NCI-H2196 treated with DMSO at 0.1 percent for 48 hours (cell line): ENCODE measurements at regions not wholly inside any gene's neighbourhood (a gene's known extent, or its start where the extent isn't known, plus 50 kb on each side); places are given as distances from the start of the nearest gene placed in this dataset.
"Not testable (repeated sequence)": the region's sequence is repeated elsewhere in the genome, so short reads cannot be mapped to it uniquely, and the experiment has no call there.

Source experiments
- DNase-seq: peaks from one replicate; lab custom pipeline; 2025; ENCODE audit not compliant: unreplicated experiment; lab: John Stamatoyannopoulos, UW

DNA sequence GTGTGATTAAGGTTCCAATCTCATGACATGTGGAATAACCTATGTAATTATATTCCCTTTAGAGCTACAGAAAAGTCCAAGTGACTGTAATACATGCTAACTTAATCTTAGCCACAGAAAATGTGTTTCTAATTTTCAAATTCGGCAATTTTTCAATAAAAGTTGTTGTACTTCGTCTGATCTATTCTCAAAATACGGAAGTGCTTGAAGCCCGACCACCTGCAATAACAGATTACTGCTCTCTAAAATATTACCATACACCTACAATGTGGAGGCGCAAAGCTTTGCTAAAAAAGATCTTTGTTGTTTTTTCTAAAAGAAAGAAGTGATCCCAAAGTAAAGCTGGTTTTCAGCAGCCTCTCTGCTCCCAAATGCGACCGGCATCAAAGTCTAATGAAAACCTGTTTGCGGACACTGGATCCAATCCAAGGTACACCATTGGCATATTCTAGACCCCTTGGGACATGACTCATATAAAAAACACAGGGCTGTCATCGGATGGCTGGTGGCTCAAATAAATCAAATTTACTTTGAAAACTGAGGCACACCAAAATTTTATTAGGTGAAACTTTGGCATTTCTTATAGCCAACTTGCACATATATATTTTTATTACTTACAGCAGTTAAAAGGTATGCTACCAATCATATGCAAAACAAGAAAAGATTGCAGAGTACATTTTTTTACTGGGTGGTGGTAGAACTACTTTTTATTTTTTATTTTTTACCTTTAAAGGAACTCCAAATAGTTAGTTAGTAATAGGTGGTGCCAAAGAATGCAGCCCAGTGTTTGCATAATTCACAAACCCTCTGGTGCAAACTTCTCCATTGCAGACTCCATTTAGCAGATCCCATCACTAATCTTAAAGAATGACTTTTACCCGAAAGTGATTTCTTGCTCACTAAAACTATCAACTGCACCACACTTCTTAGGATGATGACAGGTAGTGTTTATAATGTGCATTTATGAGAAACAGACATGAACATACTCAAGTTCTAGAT, 118.7 kb upstream of the TBX18 start:
- no peak for DNase-seq

- DNase-seq = not testable (repeated sequence)
These were observed 115.0 kb upstream of the TBX18 start for GRCh38 chr6:84879385-84879784.

GRCh38 chr6:84877515-84878210, 113.3 kb upstream of the TBX18 start:
- no peak for DNase-seq

DNA sequence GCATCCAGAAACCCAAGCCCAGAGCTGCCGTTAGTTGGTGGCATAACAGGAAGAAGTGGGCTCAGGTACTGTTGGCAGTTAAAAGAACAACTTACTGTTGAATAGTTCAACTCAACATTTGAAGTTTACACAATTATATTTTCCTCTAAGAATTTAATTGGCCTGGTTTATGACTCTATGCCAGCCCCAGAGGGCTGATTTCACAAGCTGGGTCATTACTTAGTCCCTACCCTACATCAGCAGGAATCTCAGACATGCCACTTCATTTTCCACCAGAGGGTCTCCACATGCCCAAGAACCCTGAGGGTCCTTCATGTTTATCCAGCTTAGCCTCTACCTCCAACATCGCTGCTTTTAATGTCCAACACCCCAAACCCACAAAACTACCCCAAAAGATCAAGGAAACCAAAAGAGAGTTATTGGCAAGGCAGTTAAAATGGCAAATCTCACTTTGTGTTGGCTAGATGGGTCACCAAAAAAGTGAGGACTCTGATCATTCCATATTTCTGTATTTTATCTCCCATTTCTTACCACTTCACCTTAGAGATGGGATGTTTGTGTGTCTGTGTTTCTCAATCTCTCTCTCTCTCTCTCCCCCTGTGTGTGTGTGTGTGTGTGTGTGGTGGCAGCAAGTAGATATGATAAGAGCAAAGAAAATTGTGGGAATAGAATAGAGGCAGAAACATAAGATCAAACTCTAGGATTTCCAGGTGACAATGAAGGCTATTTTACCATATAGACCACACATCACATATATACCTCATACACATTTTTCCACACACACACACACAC, 112.5 kb upstream of the TBX18 start:
- DNase-seq = no peak

GRCh38 chr6:84872996-84873723, 108.8 kb upstream of the TBX18 start:
- DNase-seq = no peak

GRCh38 chr6:84871925-84872324, 107.5 kb upstream of the TBX18 start:
- no peak for DNase-seq

DNA sequence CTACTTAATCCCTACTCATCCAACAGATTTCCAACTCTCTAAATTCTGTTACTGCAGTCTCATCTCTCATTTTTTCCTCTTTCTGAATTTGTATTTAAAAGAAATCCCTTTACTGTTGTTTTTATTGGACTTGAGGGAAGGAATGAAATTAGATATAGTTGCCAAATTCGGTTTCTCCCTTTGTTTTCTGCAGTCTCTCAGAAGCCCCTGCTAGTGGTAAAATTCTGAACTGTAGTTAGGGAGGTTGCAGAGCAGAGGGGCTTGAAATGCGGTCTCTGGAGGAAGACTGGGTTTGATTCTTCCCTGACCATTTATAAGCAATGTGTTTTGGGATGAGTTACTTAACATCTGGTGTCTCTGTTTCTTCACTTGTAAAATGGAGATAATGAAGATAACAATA, 106.3 kb upstream of the TBX18 start:
- DNase-seq = no peak

DNA sequence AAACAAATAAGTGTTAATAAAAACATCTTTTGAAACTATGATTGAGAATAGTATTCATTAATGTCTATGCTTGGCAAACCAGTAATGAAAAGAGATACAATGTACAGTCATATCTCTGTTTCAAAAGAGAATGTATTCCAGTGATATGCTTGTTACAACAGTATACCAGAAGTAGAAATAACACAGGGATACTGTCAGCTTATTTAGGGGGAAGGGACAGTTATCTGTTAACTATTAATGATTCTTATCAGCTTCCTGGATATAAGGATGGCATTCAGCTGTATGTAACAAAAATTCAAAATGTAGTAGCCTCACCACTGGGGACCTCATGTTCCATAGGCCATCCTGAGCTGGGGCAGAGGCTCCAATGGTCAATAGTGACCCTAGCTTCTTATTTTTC, 103.8 kb upstream of the TBX18 start:
- DNase-seq = no peak

DNA sequence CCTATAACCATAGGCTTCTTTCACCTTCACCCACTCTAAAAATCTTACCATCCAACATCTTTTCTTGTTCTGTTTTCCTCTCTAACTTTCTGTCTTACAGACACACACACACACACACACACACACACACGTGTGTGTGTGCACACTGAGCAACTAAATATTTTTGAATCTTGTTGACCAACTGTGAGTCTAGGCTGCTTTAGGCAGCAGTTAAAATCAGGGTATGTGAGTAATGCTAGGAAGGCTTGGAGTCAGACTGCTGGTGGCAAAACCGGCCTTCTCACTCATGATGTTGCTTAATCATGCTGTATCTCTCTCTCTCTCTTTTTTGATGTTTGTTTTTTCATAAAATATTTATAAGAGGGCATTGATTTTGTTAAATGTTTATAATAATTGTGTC, 103.1 kb upstream of the TBX18 start:
- DNase-seq = no peak

DNA sequence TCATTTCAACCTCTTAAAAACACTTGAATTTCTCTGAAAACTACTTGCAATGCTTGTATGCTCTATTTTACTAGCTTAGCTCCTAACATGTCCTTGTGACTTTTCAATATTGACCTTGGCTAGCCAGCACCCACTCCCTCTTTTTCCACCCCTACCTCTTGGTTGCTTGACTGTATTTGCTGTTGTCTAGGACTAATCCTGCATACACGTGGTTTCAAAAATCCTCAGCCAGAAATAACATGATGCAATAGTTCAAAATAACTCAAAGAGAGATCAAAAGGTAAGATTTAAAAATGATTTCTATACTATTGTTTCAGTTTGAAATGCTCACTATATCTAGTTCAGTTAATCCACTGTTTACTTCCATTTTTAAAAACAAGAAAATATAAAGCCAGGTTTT, 102.3 kb upstream of the TBX18 start:
- DNase-seq = no peak

DNA sequence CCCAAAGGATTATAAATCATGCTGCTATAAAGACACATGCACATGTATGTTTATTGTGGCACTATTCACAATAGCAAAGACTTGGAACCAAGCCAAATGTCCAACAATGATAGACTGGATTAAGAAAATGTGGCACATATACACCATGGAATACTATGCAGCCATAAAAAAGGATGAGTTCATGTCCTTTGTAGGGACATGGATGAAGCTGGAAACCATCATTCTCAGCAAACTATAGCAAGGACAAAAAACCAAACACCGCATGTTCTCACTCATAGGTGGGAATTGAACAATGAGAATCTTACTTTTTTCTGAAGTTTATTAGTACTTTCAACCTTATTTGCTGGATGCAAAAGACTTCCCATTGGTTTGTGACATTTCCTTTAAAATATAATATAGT, 101.0 kb upstream of the TBX18 start:
- DNase-seq = not testable (repeated sequence)

GRCh38 chr6:84862843-84863242, 98.4 kb upstream of the TBX18 start:
- no peak for DNase-seq

- DNase-seq = no peak
These were observed 96.5 kb upstream of the TBX18 start for GRCh38 chr6:84860920-84861319.

DNA sequence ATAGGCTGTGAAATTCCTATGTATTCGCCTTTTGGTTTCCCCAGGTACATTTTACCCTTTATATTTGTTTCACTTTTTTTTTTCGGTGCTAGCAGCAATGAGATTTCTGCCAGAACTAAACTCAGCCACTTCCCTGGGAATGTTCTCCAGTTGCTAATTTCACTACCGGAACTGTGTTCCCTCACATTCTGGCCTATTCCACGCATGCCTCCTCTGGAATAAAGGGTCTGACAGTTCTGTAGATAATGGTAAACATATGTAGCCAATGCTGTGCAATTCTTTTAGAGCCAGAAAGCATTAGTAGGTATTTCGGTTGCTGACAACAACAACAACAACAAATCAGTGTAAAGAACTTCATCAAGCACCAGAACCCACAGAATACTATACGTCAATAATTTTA, 96.1 kb upstream of the TBX18 start:
- no peak for DNase-seq

DNA sequence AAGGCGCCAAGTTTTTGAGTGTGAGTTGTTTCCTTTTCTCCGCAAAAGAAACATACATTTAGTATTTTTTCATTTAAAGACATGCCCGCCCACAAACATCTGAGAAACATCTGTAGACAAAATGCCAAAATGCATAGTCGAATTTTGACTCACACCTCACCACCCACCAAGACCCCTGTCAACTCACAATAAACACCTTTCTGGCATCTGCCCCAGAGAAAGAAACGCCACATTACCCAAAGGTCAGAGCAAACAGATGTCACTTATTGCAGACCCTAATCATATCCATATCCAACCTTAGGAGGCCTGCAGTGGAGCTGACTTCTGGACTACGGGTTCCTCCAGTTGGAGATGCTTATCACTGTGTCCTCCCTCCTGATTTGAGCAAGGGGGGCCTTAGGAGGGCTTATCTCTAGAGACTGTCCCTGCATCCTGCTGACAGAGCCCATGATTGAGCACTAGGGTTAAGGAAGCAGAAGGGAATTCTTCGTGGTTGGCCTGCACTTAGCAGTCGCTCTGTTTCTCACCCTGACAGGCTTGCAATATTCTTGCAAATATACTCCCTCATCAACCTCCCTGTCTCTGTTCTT, 90.5 kb upstream of the TBX18 start:
- DNase-seq = no peak

DNA sequence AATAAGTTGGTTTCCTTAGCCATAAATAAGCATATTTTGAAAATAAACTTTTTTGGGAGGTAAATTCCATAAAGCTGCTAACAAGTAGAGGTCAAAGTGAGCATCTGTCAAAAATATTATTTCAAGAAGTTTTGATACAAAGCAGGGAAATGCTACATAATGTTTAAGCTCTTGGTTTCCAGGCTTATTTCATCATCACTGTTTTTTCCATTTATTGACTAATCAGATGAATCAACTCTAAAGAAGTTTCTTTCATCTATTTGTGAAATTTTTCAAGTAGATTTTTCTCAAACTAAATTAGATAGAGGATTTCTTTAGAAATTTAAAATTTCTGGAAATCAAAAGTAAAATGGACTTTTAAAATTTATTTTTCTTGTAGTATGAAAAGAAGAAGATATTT, 89.5 kb upstream of the TBX18 start:
- no peak for DNase-seq

- no peak for DNase-seq
These were observed 84.6 kb upstream of the TBX18 start for GRCh38 chr6:84848960-84849359.

GRCh38 chr6:84847390-84848160, 83.2 kb upstream of the TBX18 start:
- no peak for DNase-seq

DNA sequence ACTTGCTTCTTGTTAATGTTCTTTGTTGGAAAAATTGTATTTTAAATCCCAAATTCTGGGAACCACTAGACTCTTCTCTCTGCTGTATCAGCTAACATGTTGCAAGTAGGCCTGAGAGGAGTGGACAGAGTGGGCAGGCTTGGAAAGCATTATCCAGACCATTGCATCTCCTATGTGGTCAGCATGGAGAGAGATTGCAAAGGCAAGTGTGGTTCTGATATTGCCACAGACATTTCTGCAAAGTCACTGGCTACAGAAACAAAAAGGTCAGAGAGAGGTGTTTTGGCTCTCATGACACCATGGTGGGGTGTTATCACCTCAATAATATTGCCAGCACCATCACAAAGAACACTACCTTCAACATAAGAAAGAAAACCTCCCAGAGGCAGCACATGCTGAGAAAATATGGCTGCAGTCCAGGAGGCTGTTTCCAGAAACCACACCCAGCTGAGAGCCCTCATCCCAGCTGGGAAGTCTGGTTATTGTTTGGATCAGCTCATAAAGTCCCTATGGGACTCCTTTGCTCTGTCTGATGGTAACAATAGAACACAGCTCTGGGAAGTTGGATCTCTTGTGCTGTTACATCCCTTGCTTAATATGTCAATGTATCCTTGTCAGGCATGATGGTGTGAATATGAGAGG, 78.2 kb upstream of the TBX18 start:
- no peak for DNase-seq
